OCI-LY1 (cell line): ENCODE measurements at regions not wholly inside any gene's neighbourhood (a gene's known extent, or its start where the extent isn't known, plus 50 kb on each side); places are given as distances from the start of the nearest gene placed in this dataset.

Experiments
- CTCF ChIP-seq: fragments of 200-600 bp; sonication (generic), shearing (Covaris generic); IDR thresholded peaks from 2 replicates; pipeline ENCODE4 v1.5.1; 2017; ENCODE audit warnings: mild to moderate bottlenecking, antibody characterized with exemption, low read length, moderate library complexity, mixed read lengths
- EZH2 ChIP-seq: fragments of 200-600 bp; sonication (generic), shearing (Covaris generic); IDR thresholded peaks from 2 replicates; pipeline ENCODE4 v1.8.0; 2017; ENCODE audit warnings: borderline replicate concordance, mixed run types, mild to moderate bottlenecking, antibody characterized with exemption, low read length, moderate library complexity, mixed read lengths

- TF ChIP-seq CTCF (no peak), EZH2 (no peak)
Observed at GRCh38 chr2:174673440-174673839, 75.8 kb upstream of the WIPF1 start.
